Fibroblast of lung (primary cell): ENCODE measurements at regions not wholly inside any gene's neighbourhood (a gene's known extent, or its start where the extent isn't known, plus 50 kb on each side); places are given as distances from the start of the nearest gene placed in this dataset.

Experiments used
- DNase-seq, 2 donors: peaks; one replicate each; pipeline versions ENCODE4 v3.0.0 to v3.0.0-alpha.2; 2010; ENCODE audit warnings: low read depth in 2 of 2
- H2AFZ ChIP-seq: 2 replicates; pipeline ENCODE4 v1.5.1; 2012; ENCODE audit warnings: low read length, control low read depth, inconsistent platforms
- H3K27ac ChIP-seq: 2 replicates; pipeline ENCODE4 v1.5.1; 2011; ENCODE audit warnings: low read length, control low read depth; ENCODE audit not compliant: insufficient read depth
- H3K27me3 ChIP-seq: 2 replicates; pipeline ENCODE4 v1.5.1; 2011; ENCODE audit warnings: mild to moderate bottlenecking, low read length; ENCODE audit not compliant: control insufficient read depth, insufficient read depth
- H3K36me3 ChIP-seq: 2 replicates; pipeline ENCODE4 v1.5.1; 2011; ENCODE audit warnings: low read length; ENCODE audit not compliant: control insufficient read depth, insufficient read depth
- H3K4me1 ChIP-seq: 2 replicates; pipeline ENCODE4 v1.5.1; 2011; ENCODE audit warnings: low read length; ENCODE audit not compliant: control insufficient read depth, insufficient read depth; ENCODE audit errors: extremely low read depth
- H3K4me2 ChIP-seq: 2 replicates; pipeline ENCODE4 v1.5.1; 2011; ENCODE audit warnings: low read length, control low read depth; ENCODE audit not compliant: insufficient read depth; ENCODE audit errors: extremely low read depth
- H3K4me3 ChIP-seq, 4 experiments: fragments of 200-600 bp in 1 of 4; sonication (generic) in 1 of 4; replicated peaks in 1 of 4; 2 replicates each; pipeline ENCODE4 v1.5.1; 2011 to 2016; ENCODE audit warnings: low read length in 4 of 4, low read depth in 3 of 4, mild to moderate bottlenecking in 3 of 4, control low read depth in 2 of 4, inconsistent platforms in 1 of 4, mixed read lengths in 1 of 4; ENCODE audit not compliant: insufficient read depth in 1 of 4; ENCODE audit errors: control extremely low read depth in 1 of 4
- H3K79me2 ChIP-seq: 2 replicates; pipeline ENCODE4 v1.5.1; 2012; ENCODE audit warnings: mild to moderate bottlenecking, low read length, inconsistent platforms; ENCODE audit not compliant: control insufficient read depth, insufficient read depth
- H3K9ac ChIP-seq: 2 replicates; pipeline ENCODE4 v1.5.1; 2011; ENCODE audit warnings: mild to moderate bottlenecking, low read length, control low read depth; ENCODE audit not compliant: insufficient read depth
- H3K9me3 ChIP-seq: 2 replicates; pipeline ENCODE4 v1.5.1; 2012; ENCODE audit warnings: low read depth, low read length; ENCODE audit not compliant: control insufficient read depth, insufficient read depth
- H4K20me1 ChIP-seq: 2 replicates; pipeline ENCODE4 v1.5.1; 2011; ENCODE audit warnings: low read length; ENCODE audit not compliant: control insufficient read depth, insufficient read depth; ENCODE audit errors: extremely low read depth
- CTCF ChIP-seq, 2 donors: IDR thresholded peaks in 1 of 2; conservative IDR thresholded peaks in 1 of 2; 1 replicate in 1 of 2; 2 replicates in 1 of 2; pipeline ENCODE4 v1.5.1; 2011 to 2012; ENCODE audit warnings: low read length in 2 of 2, control low read depth in 1 of 2, inconsistent platforms in 1 of 2, low read depth in 1 of 2, mild to moderate bottlenecking in 1 of 2
- EZH2 ChIP-seq: IDR thresholded peaks from 2 replicates; pipeline ENCODE4 v1.5.1; 2012; ENCODE audit warnings: low read length, control low read depth, mild to moderate bottlenecking; ENCODE audit errors: missing control alignments

- H3K4me3 ChIP-seq = no peak overlapping the region
These were observed 126.5 kb upstream of the B3GAT2 start for GRCh38 chr6:71083308-71083820.

GRCh38 chr6:71088166-71088565 lies 131.3 kb upstream of the B3GAT2 start:
- no peak overlapping the region for H3K27ac ChIP-seq
- no peak overlapping the region for H3K4me2 ChIP-seq
- no peaks in the 10 kb centered on the region for H3K27me3 ChIP-seq
- no peaks in the 10 kb centered on the region for H3K9me3 ChIP-seq
- no peak overlapping the region for H3K4me3 ChIP-seq
- no peak for DNase-seq
- no peak overlapping the region for H2AFZ ChIP-seq
- no peaks in the 10 kb centered on the region for H3K79me2 ChIP-seq
- H3K4me1 ChIP-seq = peaks cover 1% of the 10 kb centered on the region
- no peaks in the 10 kb centered on the region for H4K20me1 ChIP-seq
- no peak for TF ChIP-seq CTCF (conservative IDR thresholded peaks at IDR 0.05 in 1 of 2, IDR thresholded peaks at IDR 0.05 in 1 of 2; ENCODE audit: low read depth in 1 of 2, low read length in 2 of 2)
- TF ChIP-seq EZH2 = no peak
- H3K36me3 ChIP-seq = no peaks in the 10 kb centered on the region
- no peak overlapping the region for H3K9ac ChIP-seq

More at GRCh38 chr6:71083308-71083820, 126.5 kb upstream of the B3GAT2 start:
- Histone ChIP-seq H3K27ac (no peak overlapping the region), H3K36me3 (no peaks in the 10 kb centered on the region), H3K27me3 (no peaks in the 10 kb centered on the region), H3K9ac (no peak overlapping the region), H3K4me1 (peaks cover 22% of the 10 kb centered on the region), H2AFZ (no peak overlapping the region), H3K9me3 (no peaks in the 10 kb centered on the region), H3K79me2 (no peaks in the 10 kb centered on the region), H4K20me1 (no peaks in the 10 kb centered on the region), H3K4me2 (no peak overlapping the region)
- no peak for DNase-seq
- TF ChIP-seq CTCF (conservative IDR thresholded peaks at IDR 0.05 in 1 of 2, IDR thresholded peaks at IDR 0.05 in 1 of 2; ENCODE audit: low read depth in 1 of 2, low read length in 2 of 2) (no peak), EZH2 (no peak)

- H3K9me3 ChIP-seq = no peaks in the 10 kb centered on the region
- H3K27me3 ChIP-seq = no peaks in the 10 kb centered on the region
- no peak overlapping the region for H3K4me2 ChIP-seq
- no peaks in the 10 kb centered on the region for H3K4me1 ChIP-seq
- H3K4me3 ChIP-seq = no peak overlapping the region
- no peak overlapping the region for H3K27ac ChIP-seq
- H3K9ac ChIP-seq = no peak overlapping the region
- TF ChIP-seq EZH2 (no peak), CTCF (conservative IDR thresholded peaks at IDR 0.05 in 1 of 2, IDR thresholded peaks at IDR 0.05 in 1 of 2; ENCODE audit: low read depth in 1 of 2, low read length in 2 of 2) (no peak)
- H4K20me1 ChIP-seq = no peaks in the 10 kb centered on the region
- no peaks in the 10 kb centered on the region for H3K36me3 ChIP-seq
- no peak for DNase-seq
- no peak overlapping the region for H2AFZ ChIP-seq
- no peaks in the 10 kb centered on the region for H3K79me2 ChIP-seq
These were observed 133.4 kb upstream of the B3GAT2 start for GRCh38 chr6:71090217-71090616.
